HEK293 (cell line): ENCODE measurements at regions not wholly inside any gene's neighbourhood (a gene's known extent, or its start where the extent isn't known, plus 50 kb on each side); places are given as distances from the start of the nearest gene placed in this dataset.

Experiments
- CTCF ChIA-PET: fragments of 350-600 bp; formaldehyde crosslinking; extraction: SDS; loops from one replicate; lab custom pipeline; 2021; ENCODE audit warnings: antibody characterized with exemption; lab: Yijun Ruan, JAX
- POLR2A ChIA-PET: fragments of 300-600 bp; formaldehyde crosslinking; extraction: SDS; loops from one replicate; lab custom pipeline; 2020; ENCODE audit warnings: antibody characterized with exemption, inconsistent platforms; lab: Yijun Ruan, JAX
- H3K27ac ChIP-seq: fragments of 200-500 bp; sonication (Bioruptor generic); 2 replicates; pipeline ENCODE4 v1.5.1; 2014; ENCODE audit warnings: low read depth, low read length, control low read depth, inconsistent platforms; ENCODE audit errors: extremely low read depth
- H3K36me3 ChIP-seq, 2 experiments: fragments of 200-500 bp in 1 of 2; sonication (Bioruptor generic) in 1 of 2; 1 replicate in 1 of 2; 2 replicates in 1 of 2; pipeline ENCODE4 v1.5.1; 2014 to 2017; ENCODE audit warnings: inconsistent platforms in 2 of 2, low read length in 2 of 2; ENCODE audit not compliant: control insufficient read depth in 2 of 2, insufficient read depth in 1 of 2
- H3K4me1 ChIP-seq: fragments of 200-500 bp; sonication (Bioruptor generic); 2 replicates; pipeline ENCODE4 v1.5.1; 2014; ENCODE audit warnings: mild to moderate bottlenecking, low read length, inconsistent platforms; ENCODE audit not compliant: control insufficient read depth, insufficient read depth
- H3K4me3 ChIP-seq: 2 replicates; pipeline ENCODE4 v1.5.1; 2011; ENCODE audit warnings: low read depth, mild to moderate bottlenecking, control low read depth, low read length, moderate library complexity
- H3K9me3 ChIP-seq: fragments of 200-500 bp; sonication (Bioruptor generic); 2 replicates; pipeline ENCODE4 v1.5.1; 2014; ENCODE audit warnings: low read depth, low read length, inconsistent platforms; ENCODE audit not compliant: control insufficient read depth, insufficient read depth
- BCL6B ChIP-seq: fragments of 450-650 bp; formaldehyde crosslinking; IDR thresholded peaks from 2 replicates; pipeline ENCODE4 v1.5.1; 2017; ENCODE audit warnings: missing biosample characterization, missing genetic modification characterization
- GLI4 ChIP-seq: fragments of 450-650 bp; formaldehyde crosslinking; IDR thresholded peaks from 2 replicates; pipeline ENCODE4 v1.5.1; 2016; ENCODE audit warnings: missing biosample characterization, missing genetic modification characterization
- IKZF3 ChIP-seq: fragments of 450-650 bp; IDR thresholded peaks from 2 replicates; pipeline ENCODE4 v1.5.0; 2018; ENCODE audit warnings: missing biosample characterization, mild to moderate bottlenecking, missing genetic modification characterization, moderate library complexity
- KLF17 ChIP-seq: fragments of 450-650 bp; formaldehyde crosslinking; IDR thresholded peaks from 2 replicates; pipeline ENCODE4 v1.5.1; 2016; ENCODE audit warnings: missing biosample characterization, missing genetic modification characterization
- KLF9 ChIP-seq: fragments of 450-650 bp; formaldehyde crosslinking; IDR thresholded peaks from 2 replicates; pipeline ENCODE4 v1.5.1; 2016; ENCODE audit warnings: missing biosample characterization, missing genetic modification characterization, low read depth
- PRDM10 ChIP-seq: fragments of 450-650 bp; formaldehyde crosslinking; IDR thresholded peaks from 2 replicates; pipeline ENCODE4 v1.5.1; 2016; ENCODE audit warnings: missing biosample characterization, missing genetic modification characterization
- REST ChIP-seq: fragments of 450-650 bp; formaldehyde crosslinking; IDR thresholded peaks from 2 replicates; pipeline ENCODE4 v1.5.1; 2016; ENCODE audit warnings: missing biosample characterization, missing genetic modification characterization
- SP2 ChIP-seq: fragments of 450-650 bp; formaldehyde crosslinking; IDR thresholded peaks from 2 replicates; pipeline ENCODE4 v1.5.1; 2016; ENCODE audit warnings: missing biosample characterization, missing genetic modification characterization
- WT1 ChIP-seq: fragments of 450-650 bp; formaldehyde crosslinking; IDR thresholded peaks from 2 replicates; pipeline ENCODE4 v1.5.1; 2016; ENCODE audit warnings: missing biosample characterization, missing genetic modification characterization
- ZBTB1 ChIP-seq: fragments of 450-650 bp; formaldehyde crosslinking; IDR thresholded peaks from 2 replicates; pipeline ENCODE4 v1.5.1; 2016; ENCODE audit warnings: missing biosample characterization, missing genetic modification characterization
- ZNF223 ChIP-seq: fragments of 450-650 bp; formaldehyde crosslinking; IDR thresholded peaks from 2 replicates; pipeline ENCODE4 v1.5.1; 2016; ENCODE audit warnings: missing biosample characterization, missing genetic modification characterization
- ZNF248 ChIP-seq: fragments of 450-650 bp; formaldehyde crosslinking; IDR thresholded peaks from 2 replicates; pipeline ENCODE4 v1.5.1; 2017; ENCODE audit warnings: missing biosample characterization, missing genetic modification characterization
- ZNF473 ChIP-seq: fragments of 450-650 bp; formaldehyde crosslinking; IDR thresholded peaks from 2 replicates; pipeline ENCODE4 v1.5.1; 2017; ENCODE audit warnings: missing biosample characterization, missing genetic modification characterization
- ZNF544 ChIP-seq: fragments of 450-650 bp; formaldehyde crosslinking; IDR thresholded peaks from 2 replicates; pipeline ENCODE4 v1.5.0; 2017; ENCODE audit warnings: missing biosample characterization, missing genetic modification characterization
- ZNF624 ChIP-seq: fragments of 450-650 bp; formaldehyde crosslinking; IDR thresholded peaks from 2 replicates; pipeline ENCODE4 v1.5.1; 2017; ENCODE audit warnings: missing biosample characterization, missing genetic modification characterization
- ZNF654 ChIP-seq: fragments of 450-650 bp; formaldehyde crosslinking; IDR thresholded peaks from 2 replicates; pipeline ENCODE4 v1.5.1; 2016; ENCODE audit warnings: low read depth, missing biosample characterization, missing genetic modification characterization
- ZNF768 ChIP-seq: fragments of 450-650 bp; formaldehyde crosslinking; IDR thresholded peaks from 2 replicates; pipeline ENCODE4 v1.5.1; 2018; ENCODE audit warnings: missing biosample characterization, mild to moderate bottlenecking, missing genetic modification characterization

DNA sequence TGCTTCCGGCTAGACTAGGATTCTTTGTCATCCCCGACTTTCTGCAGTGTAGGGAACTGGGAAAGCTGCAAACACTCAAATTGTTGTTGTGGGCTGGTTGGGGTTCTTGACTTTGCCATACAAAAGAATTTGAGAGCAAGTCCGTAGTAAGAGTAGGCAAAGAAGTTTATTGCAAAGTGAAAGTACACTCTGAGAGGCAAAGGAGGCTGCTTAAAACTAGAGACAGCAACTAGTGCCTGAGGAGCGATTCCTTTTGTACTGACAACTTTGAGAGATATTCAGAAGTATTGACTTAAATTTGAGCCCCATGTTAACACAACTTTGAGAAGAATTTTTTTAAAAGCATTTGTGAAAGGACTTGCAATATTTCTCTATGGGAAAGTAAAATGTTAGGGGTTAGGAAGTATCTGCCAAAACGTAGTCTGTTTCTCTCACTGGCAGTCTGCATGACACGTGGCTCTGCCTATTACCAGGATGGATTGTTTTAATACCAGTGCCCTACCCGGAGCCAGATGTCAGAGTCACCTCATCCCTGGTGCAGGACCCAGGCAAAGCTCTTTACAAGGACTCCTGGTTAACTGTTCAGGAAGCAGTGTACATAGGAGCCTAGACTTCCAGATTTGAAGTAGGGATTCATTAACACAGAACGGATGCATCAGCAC, 85.0 kb upstream of the CLPB start:
- CTCF ChIA-PET = interaction anchor here (1.0 kb wide), 1 partner anchor 19 kb away, joined by 5 read pairs; no protein-coding TSS in a partner anchor

GRCh38 chr11:72514331-72514730, 80.0 kb upstream of the CLPB start:
- Histone ChIP-seq H3K4me3 (no peak overlapping the region), H3K36me3 (no peaks in the 10 kb centered on the region), H3K9me3 (no peaks in the 10 kb centered on the region), H3K4me1 (no peaks in the 10 kb centered on the region), H3K27ac (no peak overlapping the region)
- ChIA-PET POLR2A (no interaction called here), CTCF (no interaction called here)
- TF ChIP-seq WT1 (tag by site-specific recombination) (no peak), ZBTB1 (tag by site-specific recombination) (no peak), ZNF624 (tag by site-specific recombination) (no peak), IKZF3 (no peak), BCL6B (tag by site-specific recombination) (no peak), KLF9 (tag by site-specific recombination) (no peak), GLI4 (tag by site-specific recombination) (no peak), KLF17 (tag by site-specific recombination) (no peak), REST (tag by site-specific recombination) (no peak), PRDM10 (no peak), SP2 (tag by site-specific recombination) (no peak), ZNF654 (tag by site-specific recombination) (no peak), ZNF223 (tag by site-specific recombination) (no peak)

More for the DNA sequence above, 85.0 kb upstream of the CLPB start:
- Histone ChIP-seq H3K9me3 (no peaks in the 10 kb centered on the region), H3K4me3 (no peak overlapping the region), H3K27ac (no peak overlapping the region)
- POLR2A ChIA-PET = no interaction called here
- TF ChIP-seq ZNF248 (no peak), ZNF768 (tag by site-specific recombination) (no peak), ZNF473 (tag by site-specific recombination) (no peak), ZNF544 (no peak)
- TF ChIP-seq, all 188 proteins: peak for 0
- Histone ChIP-seq H3K36me3 (no peaks in the 10 kb centered on the region), H3K4me1 (no peaks in the 10 kb centered on the region)
